ENCODE measurements at regions not wholly inside any gene's neighbourhood (a gene's known extent, or its start where the extent isn't known, plus 50 kb on each side); places are given as distances from the start of the nearest gene placed in this dataset.

GRCh38 chr15:46326173-46326572 lies 691.3 kb downstream of the SQOR start:
- Histone ChIP-seq H3F3A (ENCODE audit: insufficient read depth, low read length) (no peaks in the 10 kb centered on the region), H3K9me2 (ENCODE audit: low read depth, low read length) (no peaks in the 10 kb centered on the region), H3K36me3 (ENCODE audit: insufficient read depth, low read length) (no peaks in the 10 kb centered on the region), H3K27me3 (ENCODE audit: insufficient read depth, low read length) (no peaks in the 10 kb centered on the region), H3K27ac (ENCODE audit: low read depth, low read length, poor library complexity, severe bottlenecking) (no peak overlapping the region), H4K20me1 (ENCODE audit: insufficient read depth, low read length) (no peaks in the 10 kb centered on the region), H2AFZ (ENCODE audit: low read length) (no peak overlapping the region), H3K9me3 (ENCODE audit: low read length) (no peaks in the 10 kb centered on the region), H3K4me1 (ENCODE audit: insufficient read depth, low read length, severe bottlenecking) (no peaks in the 10 kb centered on the region), H3K4me3 (ENCODE audit: low read depth, low read length, poor library complexity, severe bottlenecking) (no peak overlapping the region), H3K4me2 (ENCODE audit: low read length) (no peak overlapping the region), H3K79me2 (ENCODE audit: insufficient read depth, low read length) (no peaks in the 10 kb centered on the region), H3K9ac (ENCODE audit: low read length) (no peak overlapping the region)
- TF ChIP-seq, protein P1, sequence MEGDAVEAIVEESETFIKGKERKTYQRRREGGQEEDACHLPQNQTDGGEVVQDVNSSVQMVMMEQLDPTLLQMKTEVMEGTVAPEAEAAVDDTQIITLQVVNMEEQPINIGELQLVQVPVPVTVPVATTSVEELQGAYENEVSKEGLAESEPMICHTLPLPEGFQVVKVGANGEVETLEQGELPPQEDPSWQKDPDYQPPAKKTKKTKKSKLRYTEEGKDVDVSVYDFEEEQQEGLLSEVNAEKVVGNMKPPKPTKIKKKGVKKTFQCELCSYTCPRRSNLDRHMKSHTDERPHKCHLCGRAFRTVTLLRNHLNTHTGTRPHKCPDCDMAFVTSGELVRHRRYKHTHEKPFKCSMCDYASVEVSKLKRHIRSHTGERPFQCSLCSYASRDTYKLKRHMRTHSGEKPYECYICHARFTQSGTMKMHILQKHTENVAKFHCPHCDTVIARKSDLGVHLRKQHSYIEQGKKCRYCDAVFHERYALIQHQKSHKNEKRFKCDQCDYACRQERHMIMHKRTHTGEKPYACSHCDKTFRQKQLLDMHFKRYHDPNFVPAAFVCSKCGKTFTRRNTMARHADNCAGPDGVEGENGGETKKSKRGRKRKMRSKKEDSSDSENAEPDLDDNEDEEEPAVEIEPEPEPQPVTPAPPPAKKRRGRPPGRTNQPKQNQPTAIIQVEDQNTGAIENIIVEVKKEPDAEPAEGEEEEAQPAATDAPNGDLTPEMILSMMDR (IDR thresholded peaks at IDR 0.05; ENCODE audit: low read length) = no peak
- no peak for TF ChIP-seq EZH2 (IDR thresholded peaks at IDR 0.05; ENCODE audit: borderline replicate concordance, low read length)

DNA sequence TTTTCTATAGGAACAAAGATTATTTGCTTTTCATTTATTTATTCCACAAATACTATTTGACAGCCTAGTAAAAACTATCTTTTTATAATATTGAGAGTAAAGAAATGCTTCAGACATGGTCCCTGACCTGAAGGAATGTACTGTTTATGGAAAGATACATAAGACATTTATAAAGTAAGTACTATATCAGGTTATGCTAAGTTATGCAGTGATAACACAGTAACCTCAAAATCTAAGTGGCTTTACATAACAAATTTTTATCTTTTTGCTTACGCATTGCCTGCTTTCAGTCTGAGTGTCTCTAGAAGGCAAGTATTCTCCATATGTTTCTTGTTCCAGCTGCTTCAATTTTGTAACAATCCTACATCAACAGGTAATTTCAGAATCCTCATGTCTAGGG lies 694.0 kb downstream of the SQOR start:
- TF ChIP-seq EZH2 (IDR thresholded peaks at IDR 0.05; ENCODE audit: borderline replicate concordance, low read length) = no peak
- TF ChIP-seq, protein P1 (IDR thresholded peaks at IDR 0.05; ENCODE audit: low read length) = no peak
- H3K79me2 ChIP-seq (ENCODE audit: insufficient read depth, low read length) = no peaks in the 10 kb centered on the region
- H4K20me1 ChIP-seq (ENCODE audit: insufficient read depth, low read length) = no peaks in the 10 kb centered on the region
- no peaks in the 10 kb centered on the region for H3F3A ChIP-seq (ENCODE audit: insufficient read depth, low read length)
- H3K4me3 ChIP-seq (ENCODE audit: low read depth, low read length, poor library complexity, severe bottlenecking) = no peak overlapping the region
- no peaks in the 10 kb centered on the region for H3K4me1 ChIP-seq (ENCODE audit: insufficient read depth, low read length, severe bottlenecking)
- no peak overlapping the region for H3K4me2 ChIP-seq (ENCODE audit: low read length)
- H3K9ac ChIP-seq (ENCODE audit: low read length) = no peak overlapping the region
- no peaks in the 10 kb centered on the region for H3K9me3 ChIP-seq (ENCODE audit: low read length)
- H3K36me3 ChIP-seq (ENCODE audit: insufficient read depth, low read length) = no peaks in the 10 kb centered on the region
- H3K9me2 ChIP-seq (ENCODE audit: low read depth, low read length) = no peaks in the 10 kb centered on the region
- no peaks in the 10 kb centered on the region for H3K27me3 ChIP-seq (ENCODE audit: insufficient read depth, low read length)
- no peak overlapping the region for H3K27ac ChIP-seq (ENCODE audit: low read depth, low read length, poor library complexity, severe bottlenecking)
- no peak overlapping the region for H2AFZ ChIP-seq (ENCODE audit: low read length)

DNA sequence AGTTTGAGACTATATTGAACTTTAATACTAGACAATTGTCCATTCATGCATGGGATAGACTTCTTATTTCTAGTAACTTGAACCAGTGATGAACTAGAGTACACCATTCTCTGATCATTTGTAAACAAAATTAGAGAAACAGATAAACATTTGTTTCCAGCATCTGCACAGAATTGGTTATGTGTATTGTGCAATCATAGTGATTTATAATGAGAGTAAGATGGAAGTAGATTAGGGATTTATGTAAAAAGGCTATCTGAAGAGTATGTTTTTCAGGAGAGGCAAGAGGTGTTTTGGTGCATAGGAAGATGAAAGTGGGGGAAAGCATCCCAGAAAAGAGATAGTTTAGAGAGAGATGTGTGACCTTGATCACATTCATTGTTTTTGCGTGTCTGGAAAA lies 695.0 kb downstream of the SQOR start:
- Histone ChIP-seq H3K79me2 (ENCODE audit: insufficient read depth, low read length) (no peaks in the 10 kb centered on the region), H3K4me2 (ENCODE audit: low read length) (no peak overlapping the region), H3K4me3 (ENCODE audit: low read depth, low read length, poor library complexity, severe bottlenecking) (no peak overlapping the region), H3K9ac (ENCODE audit: low read length) (no peak overlapping the region), H4K20me1 (ENCODE audit: insufficient read depth, low read length) (no peaks in the 10 kb centered on the region), H3K27me3 (ENCODE audit: insufficient read depth, low read length) (no peaks in the 10 kb centered on the region), H3F3A (ENCODE audit: insufficient read depth, low read length) (no peaks in the 10 kb centered on the region), H3K4me1 (ENCODE audit: insufficient read depth, low read length, severe bottlenecking) (no peaks in the 10 kb centered on the region), H3K36me3 (ENCODE audit: insufficient read depth, low read length) (no peaks in the 10 kb centered on the region), H3K27ac (ENCODE audit: low read depth, low read length, poor library complexity, severe bottlenecking) (no peak overlapping the region), H2AFZ (ENCODE audit: low read length) (no peak overlapping the region), H3K9me2 (ENCODE audit: low read depth, low read length) (no peaks in the 10 kb centered on the region), H3K9me3 (ENCODE audit: low read length) (no peaks in the 10 kb centered on the region)
- no peak for TF ChIP-seq EZH2 (IDR thresholded peaks at IDR 0.05; ENCODE audit: borderline replicate concordance, low read length)
- TF ChIP-seq, protein P1 (IDR thresholded peaks at IDR 0.05; ENCODE audit: low read length) = no peak
